K562 (cell line): ENCODE measurements at regions not wholly inside any gene's neighbourhood (a gene's known extent, or its start where the extent isn't known, plus 50 kb on each side); places are given as distances from the start of the nearest gene placed in this dataset.

Experiments
- ATAC-seq: fragments of 200-7000 bp; cut with Tn5 transposase; 3 replicates; pipeline ENCODE4 v1.9.1; 2020; ENCODE audit warnings: moderate library complexity
- BruUV-seq: library from RNA; stranded (reverse); fragments of 400-500 nt; replicated peaks from 2 replicates; lab custom pipeline; 2021; lab: Mats Ljungman, UMichigan
- CTCF ChIA-PET: fragments of 300-600 bp; formaldehyde crosslinking; extraction: SDS; loops from one replicate; lab custom pipeline; 2021; ENCODE audit warnings: low intra/inter-chr PET ratio; lab: Yijun Ruan, JAX
- POLR2A ChIA-PET: fragments of 300-600, 350-650 bp; sonication (Branson Sonifier 250); formaldehyde crosslinking; extraction: SDS; loops from one replicate; lab custom pipeline; 2021; ENCODE audit warnings: antibody characterized with exemption, inconsistent platforms; lab: Yijun Ruan, JAX
- DNase-seq, 4 experiments: peaks; one replicate each; pipeline versions ENCODE4 v3.0.0 to v3.0.0-alpha.2; 2011 to 2018; ENCODE audit warnings: low spot score in 3 of 4, mixed read lengths in 3 of 4; ENCODE audit errors: extremely low read depth in 1 of 4
- FAIRE-seq: peaks from 2 replicates; lab custom pipeline; 2011; peaks lifted over from hg19 to GRCh38; lab: Jason Lieb, UNC
- H2AFZ ChIP-seq: 2 replicates; pipeline ENCODE4 v1.6.0; 2011; ENCODE audit warnings: low read depth, low read length, control low read depth, inconsistent platforms
- H3K27ac ChIP-seq: fragments of 200-600 bp; 3 replicates; pipeline ENCODE4 v1.8.0; 2011; ENCODE audit warnings: low read depth, mild to moderate bottlenecking, control low read depth, inconsistent platforms, low read length, moderate library complexity, mixed read lengths; ENCODE audit errors: extremely low read depth
- H3K27me3 ChIP-seq, 2 experiments: fragments of 300-600 bp in 1 of 2; 2 replicates in 1 of 2; 3 replicates in 1 of 2; pipeline versions ENCODE4 v1.6.0 to v1.8.0; 2011; ENCODE audit warnings: inconsistent platforms in 2 of 2, low read length in 2 of 2, mild to moderate bottlenecking in 1 of 2, mixed read lengths in 1 of 2, moderate library complexity in 1 of 2; ENCODE audit not compliant: control insufficient read depth in 2 of 2, insufficient read depth in 2 of 2
- H3K36me3 ChIP-seq: fragments of 300-600 bp; 3 replicates; pipeline ENCODE4 v1.8.0; 2011; ENCODE audit warnings: mild to moderate bottlenecking, low read length, inconsistent platforms; ENCODE audit not compliant: control insufficient read depth, insufficient read depth
- H3K4me1 ChIP-seq, 2 experiments: fragments of 200-600 bp in 1 of 2; replicated peaks in 1 of 2; 2 replicates in 1 of 2; 3 replicates in 1 of 2; pipeline versions ENCODE4 v1.5.1 to v1.8.0; 2011; ENCODE audit warnings: inconsistent platforms in 2 of 2, low read length in 2 of 2, mild to moderate bottlenecking in 1 of 2, mixed read lengths in 1 of 2, moderate library complexity in 1 of 2; ENCODE audit not compliant: control insufficient read depth in 2 of 2, insufficient read depth in 2 of 2
- H3K4me2 ChIP-seq: 2 replicates; pipeline ENCODE4 v1.6.1; 2011; ENCODE audit warnings: low read length, control low read depth, inconsistent platforms, mixed read lengths; ENCODE audit not compliant: insufficient read depth
- H3K4me3 ChIP-seq: fragments of 200-600 bp; sonication (generic), shearing (Covaris generic); 2 replicates; pipeline ENCODE4 v1.5.1; 2016; ENCODE audit warnings: control low read depth, inconsistent platforms
- H3K79me2 ChIP-seq: fragments of 200-600 bp; 3 replicates; pipeline ENCODE4 v1.8.0; 2011; ENCODE audit warnings: low read length, inconsistent platforms; ENCODE audit not compliant: control insufficient read depth, insufficient read depth
- H3K9ac ChIP-seq, 2 experiments: 2 replicates each; pipeline versions ENCODE4 v1.6.0 to v1.6.1; 2011; ENCODE audit warnings: low read depth in 2 of 2, low read length in 2 of 2, control low read depth in 1 of 2, inconsistent platforms in 1 of 2, mild to moderate bottlenecking in 1 of 2, mixed read lengths in 1 of 2; ENCODE audit not compliant: insufficient read depth in 1 of 2
- H3K9me1 ChIP-seq: one replicate; pipeline ENCODE4 v1.6.0; 2011; ENCODE audit warnings: inconsistent platforms, mild to moderate bottlenecking, low read length, moderate library complexity; ENCODE audit not compliant: control insufficient read depth, insufficient read depth
- H3K9me3 ChIP-seq: replicated peaks from 2 replicates; pipeline ENCODE4 v1.5.1; 2011; ENCODE audit warnings: low read depth, low read length, inconsistent platforms; ENCODE audit not compliant: control insufficient read depth, insufficient read depth
- H4K20me1 ChIP-seq: replicated peaks from 2 replicates; pipeline ENCODE4 v1.6.1; 2011; ENCODE audit warnings: low read length, inconsistent platforms, mixed read lengths; ENCODE audit not compliant: control insufficient read depth, insufficient read depth
- CC2D1A ChIP-seq: fragments of 450-650 bp; IDR thresholded peaks from 2 replicates; pipeline ENCODE4 v1.6.1; 2017; ENCODE audit warnings: mild to moderate bottlenecking
- CHD4 ChIP-seq: fragments of 200-600 bp; sonication (generic); IDR thresholded peaks from 3 replicates; pipeline ENCODE4 v1.6.1; 2012; ENCODE audit warnings: low read depth, mild to moderate bottlenecking, mixed read lengths, low read length, inconsistent platforms; ENCODE audit not compliant: insufficient read depth, insufficient replicate concordance, poor library complexity, severe bottlenecking
- FOXA1 ChIP-seq: fragments of 450-650 bp; IDR thresholded peaks from 2 replicates; pipeline ENCODE4 v1.6.1; 2016; ENCODE audit warnings: mild to moderate bottlenecking, borderline replicate concordance
- FOXP4 ChIP-seq: sonication (generic); formaldehyde crosslinking; IDR thresholded peaks from 2 replicates; pipeline ENCODE4 v1.8.0; 2022; ENCODE audit warnings: mild to moderate bottlenecking, missing genetic modification reagents, borderline replicate concordance
- GTF2F1 ChIP-seq: IDR thresholded peaks from 2 replicates; pipeline ENCODE4 v1.6.1; 2011; ENCODE audit warnings: low read depth, low read length, improper control_type of control experiment
- HMG20B ChIP-seq: fragments of 250-450 bp; sonication (Bioruptor Pico); IDR thresholded peaks from 2 replicates; pipeline ENCODE4 v1.5.0; 2021; ENCODE audit warnings: mild to moderate bottlenecking
- HNRNPL ChIP-seq: fragments of 200-400 bp; formaldehyde crosslinking; IDR thresholded peaks from 2 replicates; pipeline ENCODE4 v1.6.1; 2017; ENCODE audit warnings: low read depth, mild to moderate bottlenecking, low read length
- KDM1A ChIP-seq, 2 experiments: fragments of 450-650 bp; IDR thresholded peaks; 2 replicates each; pipeline ENCODE4 v1.6.1; 2016; ENCODE audit warnings: mild to moderate bottlenecking in 2 of 2
- PTRF ChIP-seq: fragments of 450-650 bp; IDR thresholded peaks from 2 replicates; pipeline ENCODE4 v1.6.1; 2016; ENCODE audit warnings: mild to moderate bottlenecking, missing genetic modification characterization, missing compliant biosample characterization
- SP2 ChIP-seq: IDR thresholded peaks from 2 replicates; pipeline ENCODE4 v1.6.1; 2011; ENCODE audit warnings: mild to moderate bottlenecking, low read depth, low read length, moderate library complexity; ENCODE audit not compliant: poor library complexity, severe bottlenecking; ENCODE audit errors: extremely low read depth
- ZNF311 ChIP-seq: fragments of 250-450 bp; sonication (Bioruptor Pico); IDR thresholded peaks from 2 replicates; pipeline ENCODE4 v1.4.0; 2020; ENCODE audit warnings: mild to moderate bottlenecking, moderate library complexity
- ZNF408 ChIP-seq: fragments of 250-450 bp; sonication (Bioruptor Pico); IDR thresholded peaks from 2 replicates; pipeline ENCODE4 v1.4.0; 2020; ENCODE audit warnings: low read depth, mild to moderate bottlenecking, moderate library complexity
- ZNF655 ChIP-seq: fragments of 250-450 bp; sonication (Bioruptor Pico); IDR thresholded peaks from 2 replicates; pipeline ENCODE4 v1.5.0; 2021
- in situ Hi-C: fragments of 300-500 bp; cut with MboI; formaldehyde crosslinking; loops from 4 replicates; pipeline ENCODE4 v1.15.0; 2018; ENCODE audit warnings: inconsistent platforms, mixed read lengths
- intact Hi-C: fragments of 100-400 bp; cut with micrococcal nuclease; formaldehyde crosslinking; loops from 2 replicates; pipeline ENCODE4 v1.14.2; 2022

GRCh38 chr15:56812961-56813360 is 79.7 kb upstream of the ZNF280D start:
- Histone ChIP-seq H3K4me2 (no peak overlapping the region), H3K36me3 (no peaks in the 10 kb centered on the region), H3K9me1 (no peaks in the 10 kb centered on the region), H3K79me2 (no peaks in the 10 kb centered on the region), H4K20me1 (no peaks in the 10 kb centered on the region), H3K4me1 (peaks cover 0 to 13% of the 10 kb centered on the region in 2 experiments; a peak in 3 of 5 replicates), H2AFZ (no peak overlapping the region), H3K9ac (no peak overlapping the region), H3K27me3 (no peaks in the 10 kb centered on the region), H3K9me3 (peaks cover 3% of the 10 kb centered on the region; the same call in 1 of the 2 replicates), H3K27ac (no peak overlapping the region), H3K4me3 (no peak overlapping the region)
- no TSS peak for BruUV-seq
- FAIRE-seq: no peak
- in situ Hi-C loops: loop anchor here (25.0 kb wide), 1 partner anchor 326 kb away; no protein-coding TSS in a partner anchor
- CTCF ChIA-PET: no interaction called here
- intact Hi-C loops: no loop called here
- no peak for ATAC-seq
- DNase-seq: no peak
- POLR2A ChIA-PET: interaction anchor here (0.6 kb wide), 1 partner anchor 68 kb away, joined by 3 read pairs; no protein-coding TSS in a partner anchor
- TF ChIP-seq ZNF311 (CRISPR knock-in tag) (no peak), FOXA1 (no peak), CC2D1A (no peak), GTF2F1 (no peak), PTRF (tag) (no peak), KDM1A (IDR thresholded peaks at IDR 0.05) (no peak), HMG20B (CRISPR knock-in tag) (no peak), ZNF655 (CRISPR knock-in tag) (no peak), ZNF408 (CRISPR knock-in tag) (no peak), HNRNPL (no peak), SP2 (no peak), CHD4 (no peak), FOXP4 (CRISPR knock-in tag) (no peak)
